ENCODE measurements at regions not wholly inside any gene's neighbourhood (a gene's known extent, or its start where the extent isn't known, plus 50 kb on each side); places are given as distances from the start of the nearest gene placed in this dataset.

DNA sequence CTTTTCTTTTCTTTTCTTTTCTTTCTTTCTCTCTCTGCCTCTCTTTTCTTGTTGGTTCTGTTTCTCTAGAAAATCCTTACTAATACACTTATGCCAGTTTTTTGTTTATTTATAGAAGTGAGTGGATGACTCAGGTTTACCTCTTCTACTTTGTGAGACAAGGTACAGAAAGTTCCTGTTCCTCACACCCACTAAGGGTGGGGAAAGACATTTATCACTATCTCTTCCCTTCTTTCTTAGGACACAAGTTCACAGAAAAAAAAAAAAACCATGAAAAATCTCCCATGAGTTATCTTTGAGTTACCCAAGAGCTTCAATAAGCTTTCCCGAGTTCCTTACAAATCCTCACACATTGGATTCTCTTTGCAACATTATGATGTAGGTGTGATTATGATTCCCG is 60.9 kb upstream of the CD180 start:
- no peak for DNase-seq (ENCODE audit: low spot score)
- H3K27ac ChIP-seq: no peak overlapping the region
- no peaks in the 10 kb centered on the region for H3K4me1 ChIP-seq
- no peak overlapping the region for H3K4me3 ChIP-seq
- TF ChIP-seq CTCF (IDR thresholded peaks at IDR 0.05): no peak
- no peaks in the 10 kb centered on the region for H3K36me3 ChIP-seq
- H3K27me3 ChIP-seq: no peaks in the 10 kb centered on the region
- H3K9me3 ChIP-seq: no peaks in the 10 kb centered on the region

DNA sequence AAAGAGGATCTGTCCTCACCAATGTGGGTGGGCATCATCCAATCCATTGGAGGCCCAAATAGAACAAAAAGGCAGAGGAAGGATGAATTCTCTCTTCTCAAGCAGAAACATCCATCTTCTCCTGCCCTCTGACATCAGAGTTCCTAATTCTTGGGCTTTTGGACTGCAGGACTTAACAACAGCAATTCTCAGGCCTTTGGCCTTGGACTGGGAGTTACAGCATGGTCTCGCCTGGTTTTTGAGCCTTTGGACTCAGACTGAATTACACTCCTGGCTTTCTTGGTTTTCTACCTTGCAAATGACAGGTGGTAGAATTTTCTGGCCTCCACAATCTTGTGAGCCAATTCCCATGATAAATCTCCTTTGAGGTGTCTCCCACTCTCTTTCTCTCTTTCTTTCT is 60.5 kb upstream of the CD180 start:
- no peak overlapping the region for H3K27ac ChIP-seq

GRCh38 chr5:67255881-67256280 is 59.3 kb upstream of the CD180 start:
- H3K36me3 ChIP-seq: no peaks in the 10 kb centered on the region
- TF ChIP-seq CTCF (IDR thresholded peaks at IDR 0.05): no peak
- H3K9me3 ChIP-seq: no peaks in the 10 kb centered on the region
- H3K27ac ChIP-seq: no peak overlapping the region
- DNase-seq (ENCODE audit: low spot score): no peak
- H3K4me3 ChIP-seq: no peak overlapping the region
- H3K4me1 ChIP-seq: no peaks in the 10 kb centered on the region
- no peaks in the 10 kb centered on the region for H3K27me3 ChIP-seq

More for the DNA sequence above, 60.5 kb upstream of the CD180 start:
- no peaks in the 10 kb centered on the region for H3K9me3 ChIP-seq
- no peak overlapping the region for H3K4me3 ChIP-seq
- no peak for DNase-seq (ENCODE audit: low spot score)
- no peaks in the 10 kb centered on the region for H3K36me3 ChIP-seq
- no peak for TF ChIP-seq CTCF (IDR thresholded peaks at IDR 0.05)
- H3K27me3 ChIP-seq: no peaks in the 10 kb centered on the region
- H3K4me1 ChIP-seq: no peaks in the 10 kb centered on the region

GRCh38 chr5:67253911-67254310 is 57.3 kb upstream of the CD180 start:
- no peak overlapping the region for H3K27ac ChIP-seq
- H3K27me3 ChIP-seq: no peaks in the 10 kb centered on the region
- H3K4me3 ChIP-seq: no peak overlapping the region
- DNase-seq (ENCODE audit: low spot score): no peak
- no peaks in the 10 kb centered on the region for H3K36me3 ChIP-seq
- peaks cover 0 to 7% of the 10 kb centered on the region in 2 donors for H3K4me1 ChIP-seq
- TF ChIP-seq CTCF (IDR thresholded peaks at IDR 0.05): no peak
- no peaks in the 10 kb centered on the region for H3K9me3 ChIP-seq

DNA sequence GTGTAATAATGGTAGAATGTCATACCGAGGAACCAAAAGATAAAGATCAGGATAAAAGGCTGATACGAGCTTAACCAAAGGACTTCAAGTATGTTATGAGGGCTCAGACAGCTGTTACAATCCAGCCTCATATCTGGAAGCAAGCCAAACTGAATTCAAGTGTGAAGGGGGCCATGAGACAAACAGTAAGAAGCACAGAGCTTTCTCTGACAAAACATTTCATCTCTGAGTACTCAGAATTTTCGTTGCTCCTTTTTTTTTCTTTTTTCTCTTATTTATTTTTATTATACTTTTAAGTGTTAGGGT is 52.9 kb upstream of the CD180 start:
- H3K27me3 ChIP-seq: no peaks in the 10 kb centered on the region
- peaks cover 0 to 30% of the 10 kb centered on the region in 2 donors for H3K4me1 ChIP-seq
- H3K9me3 ChIP-seq: no peaks in the 10 kb centered on the region
- no peak overlapping the region for H3K4me3 ChIP-seq
- H3K27ac ChIP-seq: no peak overlapping the region
- TF ChIP-seq CTCF (IDR thresholded peaks at IDR 0.05): no peak
- DNase-seq (ENCODE audit: low spot score): no peak
- H3K36me3 ChIP-seq: no peaks in the 10 kb centered on the region

DNA sequence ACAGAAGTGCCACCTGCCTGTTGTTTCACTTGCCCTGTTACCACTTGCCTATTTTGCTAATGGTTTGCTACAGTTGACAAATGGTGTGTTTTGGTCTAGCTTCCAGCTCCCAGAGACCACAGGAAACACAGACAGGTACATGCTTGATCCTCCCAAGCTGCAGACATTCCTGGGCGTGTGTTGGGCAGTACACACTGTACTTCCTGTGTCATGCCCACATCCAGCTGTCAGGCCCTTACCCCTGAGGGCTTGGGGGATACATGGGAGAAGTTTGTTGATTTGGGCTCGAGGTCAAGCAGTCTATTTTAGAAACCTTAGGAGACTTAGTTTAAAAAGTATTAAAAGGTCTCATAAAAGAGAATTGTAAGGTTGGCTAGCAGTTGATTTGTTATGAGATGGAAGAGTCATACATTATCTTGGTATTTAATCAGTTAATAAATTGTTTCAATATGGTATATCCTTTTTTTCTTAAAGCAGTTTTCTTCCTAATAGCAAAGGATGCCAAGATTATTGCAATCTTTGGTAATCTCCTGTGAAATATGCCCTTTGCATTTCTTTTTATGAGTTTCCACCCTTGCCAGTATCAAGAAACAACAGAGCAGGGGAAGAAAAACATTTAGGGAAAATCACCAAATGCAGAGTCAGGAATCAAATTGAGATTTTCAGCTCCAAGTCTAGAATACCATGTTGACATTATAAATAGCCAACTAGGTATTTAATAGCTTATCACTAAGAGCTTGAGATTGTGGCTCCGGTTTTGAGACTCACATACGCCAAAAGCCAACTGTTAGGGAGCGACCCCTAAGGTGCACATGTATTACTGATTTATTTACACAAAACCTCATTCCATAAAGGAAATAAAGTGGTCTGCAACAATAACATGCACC is 52.3 kb upstream of the CD180 start:
- no peaks in the 10 kb centered on the region for H3K27me3 ChIP-seq
- peaks cover 0 to 30% of the 10 kb centered on the region in 2 donors for H3K4me1 ChIP-seq
- H3K4me3 ChIP-seq: no peak overlapping the region
- no peaks in the 10 kb centered on the region for H3K9me3 ChIP-seq
- no peak for DNase-seq (ENCODE audit: low spot score)
- TF ChIP-seq CTCF (IDR thresholded peaks at IDR 0.05): no peak
- no peaks in the 10 kb centered on the region for H3K36me3 ChIP-seq
- no peak overlapping the region for H3K27ac ChIP-seq

All from right atrium auricular region (tissue), 2 donors.